RWPE2 (cell line): ENCODE measurements at regions not wholly inside any gene's neighbourhood (a gene's known extent, or its start where the extent isn't known, plus 50 kb on each side); places are given as distances from the start of the nearest gene placed in this dataset.

Experiments used
- ATAC-seq: fragments of 200-7000 bp; cut with Tn5 transposase; 3 replicates; pipeline ENCODE4 v1.9.1; 2021; ENCODE audit warnings: low read depth
- DNase-seq: peaks from one replicate; pipeline ENCODE4 v3.0.0-alpha.2; 2020; ENCODE audit warnings: low spot score
- H3K27ac ChIP-seq: fragments of 450-650 bp; 2 replicates; pipeline ENCODE4 v1.5.1; 2017; ENCODE audit warnings: mild to moderate bottlenecking; ENCODE audit not compliant: poor library complexity, severe bottlenecking
- H3K27me3 ChIP-seq: fragments of 250-450 bp; sonication (Bioruptor Pico); 2 replicates; pipeline ENCODE4 v1.5.1; 2021; ENCODE audit warnings: mild to moderate bottlenecking, moderate library complexity; ENCODE audit not compliant: insufficient read depth, poor library complexity, severe bottlenecking
- H3K36me3 ChIP-seq: fragments of 250-450 bp; sonication (Bioruptor Pico); 2 replicates; pipeline ENCODE4 v1.5.1; 2020; ENCODE audit warnings: low read depth, mild to moderate bottlenecking, moderate library complexity
- H3K4me1 ChIP-seq: fragments of 250-450 bp; sonication (Bioruptor Pico); 2 replicates; pipeline ENCODE4 v1.5.1; 2021; ENCODE audit warnings: mild to moderate bottlenecking, moderate library complexity; ENCODE audit not compliant: insufficient read depth, poor library complexity, severe bottlenecking
- H3K4me3 ChIP-seq: fragments of 250-450 bp; sonication (Bioruptor Pico); 2 replicates; pipeline ENCODE4 v1.5.1; 2021; ENCODE audit warnings: mild to moderate bottlenecking, moderate library complexity; ENCODE audit not compliant: severe bottlenecking
- H3K9me3 ChIP-seq: fragments of 250-450 bp; sonication (Bioruptor Pico); 2 replicates; pipeline ENCODE4 v1.5.1; 2021; ENCODE audit warnings: mild to moderate bottlenecking, moderate library complexity; ENCODE audit not compliant: severe bottlenecking
- CTCF ChIP-seq: fragments of 450-650 bp; IDR thresholded peaks from one replicate; pipeline ENCODE4 v1.5.1; 2017; ENCODE audit warnings: mild to moderate bottlenecking, moderate library complexity; ENCODE audit not compliant: poor library complexity, severe bottlenecking

- no peaks in the 10 kb centered on the region for H3K36me3 ChIP-seq
- H3K27me3 ChIP-seq: peaks cover 7% of the 10 kb centered on the region
- no peak for TF ChIP-seq CTCF
- no peak overlapping the region for H3K27ac ChIP-seq
- H3K4me1 ChIP-seq: no peaks in the 10 kb centered on the region
- no peak for DNase-seq
- ATAC-seq: no peak
- no peaks in the 10 kb centered on the region for H3K9me3 ChIP-seq
- H3K4me3 ChIP-seq: no peak overlapping the region
These were observed 101.3 kb upstream of the SOX1 start for GRCh38 chr13:111965466-111966214.

GRCh38 chr13:111966933-111967332, 100.0 kb upstream of the SOX1 start:
- Histone ChIP-seq H3K27me3 (peaks cover 11% of the 10 kb centered on the region), H3K27ac (no peak overlapping the region), H3K36me3 (no peaks in the 10 kb centered on the region), H3K9me3 (no peaks in the 10 kb centered on the region), H3K4me1 (no peaks in the 10 kb centered on the region), H3K4me3 (no peak overlapping the region)
- no peak for ATAC-seq
- TF ChIP-seq CTCF: no peak
- DNase-seq: no peak

GRCh38 chr13:111967572-111968201, 99.3 kb upstream of the SOX1 start:
- Histone ChIP-seq H3K9me3 (no peaks in the 10 kb centered on the region), H3K36me3 (no peaks in the 10 kb centered on the region), H3K27ac (no peak overlapping the region), H3K27me3 (peaks cover 19% of the 10 kb centered on the region), H3K4me3 (no peak overlapping the region), H3K4me1 (no peaks in the 10 kb centered on the region)
- no peak for ATAC-seq
- no peak for DNase-seq
- no peak for TF ChIP-seq CTCF

- H3K4me1 ChIP-seq: no peaks in the 10 kb centered on the region
- no peak overlapping the region for H3K4me3 ChIP-seq
- no peaks in the 10 kb centered on the region for H3K36me3 ChIP-seq
- DNase-seq: no peak
- no peak for TF ChIP-seq CTCF
- no peak for ATAC-seq
- no peaks in the 10 kb centered on the region for H3K9me3 ChIP-seq
- peaks cover 26% of the 10 kb centered on the region for H3K27me3 ChIP-seq
- H3K27ac ChIP-seq: no peak overlapping the region
These were observed 98.5 kb upstream of the SOX1 start for GRCh38 chr13:111968336-111969010.
